ENCODE measurements at regions not wholly inside any gene's neighbourhood (a gene's known extent, or its start where the extent isn't known, plus 50 kb on each side); places are given as distances from the start of the nearest gene placed in this dataset.

GRCh38 chr1:87888446-87888845 is 559.8 kb downstream of the LMO4 start:
- DNase-seq (ENCODE audit: low spot score in 2 of 2), result no peak
- H3K4me1 ChIP-seq, result no peaks in the 10 kb centered on the region
- no peaks in the 10 kb centered on the region for H3K36me3 ChIP-seq
- intact Hi-C loops (cut with DNase I), result no loop called here
- no peak overlapping the region for H3K4me3 ChIP-seq
- H3K27me3 ChIP-seq, result no peaks in the 10 kb centered on the region
- H3K27ac ChIP-seq, result no peak overlapping the region
- no peaks in the 10 kb centered on the region for H3K9me3 ChIP-seq
- TF ChIP-seq, protein P1, sequence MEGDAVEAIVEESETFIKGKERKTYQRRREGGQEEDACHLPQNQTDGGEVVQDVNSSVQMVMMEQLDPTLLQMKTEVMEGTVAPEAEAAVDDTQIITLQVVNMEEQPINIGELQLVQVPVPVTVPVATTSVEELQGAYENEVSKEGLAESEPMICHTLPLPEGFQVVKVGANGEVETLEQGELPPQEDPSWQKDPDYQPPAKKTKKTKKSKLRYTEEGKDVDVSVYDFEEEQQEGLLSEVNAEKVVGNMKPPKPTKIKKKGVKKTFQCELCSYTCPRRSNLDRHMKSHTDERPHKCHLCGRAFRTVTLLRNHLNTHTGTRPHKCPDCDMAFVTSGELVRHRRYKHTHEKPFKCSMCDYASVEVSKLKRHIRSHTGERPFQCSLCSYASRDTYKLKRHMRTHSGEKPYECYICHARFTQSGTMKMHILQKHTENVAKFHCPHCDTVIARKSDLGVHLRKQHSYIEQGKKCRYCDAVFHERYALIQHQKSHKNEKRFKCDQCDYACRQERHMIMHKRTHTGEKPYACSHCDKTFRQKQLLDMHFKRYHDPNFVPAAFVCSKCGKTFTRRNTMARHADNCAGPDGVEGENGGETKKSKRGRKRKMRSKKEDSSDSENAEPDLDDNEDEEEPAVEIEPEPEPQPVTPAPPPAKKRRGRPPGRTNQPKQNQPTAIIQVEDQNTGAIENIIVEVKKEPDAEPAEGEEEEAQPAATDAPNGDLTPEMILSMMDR (IDR thresholded peaks at IDR 0.05), result no peak

DNA sequence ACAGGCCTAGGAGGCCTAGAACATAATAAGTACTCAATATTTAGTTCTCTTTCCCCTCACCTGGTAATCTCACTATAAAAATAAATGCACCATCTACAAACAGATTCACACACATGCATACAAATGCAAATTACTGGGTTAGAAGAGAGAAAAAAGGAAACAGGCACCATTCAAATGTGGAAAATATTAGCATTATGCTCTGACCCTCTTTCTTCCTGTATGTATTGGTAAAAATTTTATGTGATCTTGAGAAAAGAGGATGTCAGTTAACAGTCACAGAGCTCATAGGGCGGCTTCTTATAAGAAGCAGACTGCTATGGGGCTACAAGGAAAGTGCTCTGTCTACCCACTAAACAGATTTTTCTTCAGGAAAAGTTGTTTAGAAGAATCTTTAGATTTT is 565.4 kb downstream of the LMO4 start:
- TF ChIP-seq, protein P1 (IDR thresholded peaks at IDR 0.05), result no peak
- no peaks in the 10 kb centered on the region for H3K4me1 ChIP-seq
- H3K36me3 ChIP-seq, result no peaks in the 10 kb centered on the region
- DNase-seq (ENCODE audit: low spot score in 2 of 2), result no peak
- no peak overlapping the region for H3K4me3 ChIP-seq
- intact Hi-C loops (cut with DNase I), result no loop called here
- H3K9me3 ChIP-seq, result no peaks in the 10 kb centered on the region
- no peaks in the 10 kb centered on the region for H3K27me3 ChIP-seq
- no peak overlapping the region for H3K27ac ChIP-seq

DNA sequence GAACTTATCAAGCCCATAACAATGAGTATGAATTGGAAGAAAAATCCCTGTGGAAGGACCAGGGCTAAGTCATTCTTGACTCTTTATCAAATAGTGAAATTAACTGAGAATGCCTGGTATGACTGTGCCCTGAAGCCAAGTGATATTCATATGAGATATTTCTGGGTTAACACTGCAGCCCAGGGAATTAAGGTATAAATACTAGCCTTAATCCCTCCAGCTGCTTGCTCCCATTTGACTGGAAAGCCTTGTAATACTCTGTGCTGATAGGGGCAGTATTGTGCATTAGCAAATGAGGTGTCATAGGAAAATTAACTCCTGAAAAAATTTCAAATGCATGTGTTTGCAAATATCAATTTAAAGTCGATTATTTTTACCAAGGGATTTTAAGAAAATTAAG is 568.8 kb downstream of the LMO4 start:
- intact Hi-C loops (cut with DNase I), result no loop called here
- no peak overlapping the region for H3K27ac ChIP-seq
- no peak overlapping the region for H3K4me3 ChIP-seq
- no peak for DNase-seq (ENCODE audit: low spot score in 2 of 2)
- no peaks in the 10 kb centered on the region for H3K36me3 ChIP-seq
- H3K9me3 ChIP-seq, result no peaks in the 10 kb centered on the region
- no peaks in the 10 kb centered on the region for H3K4me1 ChIP-seq
- TF ChIP-seq, protein P1 (IDR thresholded peaks at IDR 0.05), result no peak
- no peaks in the 10 kb centered on the region for H3K27me3 ChIP-seq

- no peak for DNase-seq (ENCODE audit: low spot score in 2 of 2)
- no peak overlapping the region for H3K27ac ChIP-seq
- no peaks in the 10 kb centered on the region for H3K36me3 ChIP-seq
- no peaks in the 10 kb centered on the region for H3K4me1 ChIP-seq
- no peaks in the 10 kb centered on the region for H3K27me3 ChIP-seq
- intact Hi-C loops (cut with DNase I), result no loop called here
- H3K9me3 ChIP-seq, result no peaks in the 10 kb centered on the region
- no peak overlapping the region for H3K4me3 ChIP-seq
- TF ChIP-seq, protein P1 (IDR thresholded peaks at IDR 0.05), result no peak
Observed at GRCh38 chr1:87898431-87898830, 569.8 kb downstream of the LMO4 start.

GRCh38 chr1:87899017-87899416 is 570.3 kb downstream of the LMO4 start:
- intact Hi-C loops (cut with DNase I), result no loop called here
- H3K9me3 ChIP-seq, result no peaks in the 10 kb centered on the region
- no peak overlapping the region for H3K27ac ChIP-seq
- TF ChIP-seq, protein P1 (IDR thresholded peaks at IDR 0.05), result no peak
- no peak overlapping the region for H3K4me3 ChIP-seq
- no peaks in the 10 kb centered on the region for H3K27me3 ChIP-seq
- H3K4me1 ChIP-seq, result no peaks in the 10 kb centered on the region
- DNase-seq (ENCODE audit: low spot score in 2 of 2), result no peak
- no peaks in the 10 kb centered on the region for H3K36me3 ChIP-seq

DNA sequence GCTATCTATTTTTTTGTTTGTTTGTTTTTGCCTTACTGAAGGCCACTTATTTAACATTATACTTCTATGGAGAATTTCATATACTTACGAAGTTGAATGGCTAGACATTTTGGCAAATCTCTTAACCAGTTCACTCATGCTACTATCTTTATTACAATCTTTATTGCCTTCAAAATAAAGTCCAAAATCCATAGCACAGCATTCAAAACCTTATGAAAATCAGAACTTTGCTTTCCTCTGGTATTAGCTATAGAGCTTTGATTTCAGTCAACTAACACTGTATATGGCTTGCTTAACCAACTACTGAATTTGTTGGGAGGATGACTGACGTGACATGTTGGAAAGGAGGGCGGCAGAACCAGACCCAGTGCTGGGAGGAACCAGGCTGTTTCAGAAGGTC is 571.1 kb downstream of the LMO4 start:
- no peak overlapping the region for H3K27ac ChIP-seq
- no peak overlapping the region for H3K4me3 ChIP-seq
- TF ChIP-seq, protein P1 (IDR thresholded peaks at IDR 0.05), result no peak
- no peaks in the 10 kb centered on the region for H3K36me3 ChIP-seq
- no peaks in the 10 kb centered on the region for H3K4me1 ChIP-seq
- intact Hi-C loops (cut with DNase I), result no loop called here
- no peak for DNase-seq (ENCODE audit: low spot score in 2 of 2)
- no peaks in the 10 kb centered on the region for H3K9me3 ChIP-seq
- H3K27me3 ChIP-seq, result no peaks in the 10 kb centered on the region

All from ascending aorta (tissue), 2 donors.